Glutamatergic neuron (in vitro differentiated cells): ENCODE measurements at regions not wholly inside any gene's neighbourhood (a gene's known extent, or its start where the extent isn't known, plus 50 kb on each side); places are given as distances from the start of the nearest gene placed in this dataset.

ENCODE experiments used
- DNase-seq: peaks from one replicate; pipeline ENCODE4 v3.0.0; 2022
- H3K27ac Mint-ChIP-seq: one replicate; pipeline ENCODE4 v1.8.0; 2020; ENCODE audit warnings: mild to moderate bottlenecking, mixed read lengths, inconsistent platforms; ENCODE audit not compliant: unreplicated experiment
- H3K27me3 Mint-ChIP-seq: one replicate; pipeline ENCODE4 v1.8.0; 2020; ENCODE audit warnings: mild to moderate bottlenecking, moderate library complexity, mixed read lengths, inconsistent platforms; ENCODE audit not compliant: unreplicated experiment
- H3K36me3 Mint-ChIP-seq: one replicate; pipeline ENCODE4 v1.8.0; 2020; ENCODE audit warnings: mild to moderate bottlenecking, mixed read lengths, inconsistent platforms; ENCODE audit not compliant: unreplicated experiment
- H3K4me1 Mint-ChIP-seq: one replicate; pipeline ENCODE4 v1.8.0; 2020; ENCODE audit warnings: mild to moderate bottlenecking, low read depth, mixed read lengths, inconsistent platforms; ENCODE audit not compliant: unreplicated experiment
- H3K4me3 Mint-ChIP-seq: one replicate; pipeline ENCODE4 v1.8.0; 2020; ENCODE audit warnings: mild to moderate bottlenecking, mixed read lengths, inconsistent platforms; ENCODE audit not compliant: unreplicated experiment
- H3K9me3 Mint-ChIP-seq: one replicate; pipeline ENCODE4 v1.8.0; 2020; ENCODE audit warnings: mild to moderate bottlenecking, moderate library complexity, mixed read lengths, inconsistent platforms; ENCODE audit not compliant: unreplicated experiment
- TF ChIP-seq, protein P1 (sequence below): fragments of 200-600 bp; sonication (generic); IDR thresholded peaks from one replicate; pipeline ENCODE4 v1.5.0; 2021; ENCODE audit not compliant: partially characterized antibody, unreplicated experiment

DNA sequence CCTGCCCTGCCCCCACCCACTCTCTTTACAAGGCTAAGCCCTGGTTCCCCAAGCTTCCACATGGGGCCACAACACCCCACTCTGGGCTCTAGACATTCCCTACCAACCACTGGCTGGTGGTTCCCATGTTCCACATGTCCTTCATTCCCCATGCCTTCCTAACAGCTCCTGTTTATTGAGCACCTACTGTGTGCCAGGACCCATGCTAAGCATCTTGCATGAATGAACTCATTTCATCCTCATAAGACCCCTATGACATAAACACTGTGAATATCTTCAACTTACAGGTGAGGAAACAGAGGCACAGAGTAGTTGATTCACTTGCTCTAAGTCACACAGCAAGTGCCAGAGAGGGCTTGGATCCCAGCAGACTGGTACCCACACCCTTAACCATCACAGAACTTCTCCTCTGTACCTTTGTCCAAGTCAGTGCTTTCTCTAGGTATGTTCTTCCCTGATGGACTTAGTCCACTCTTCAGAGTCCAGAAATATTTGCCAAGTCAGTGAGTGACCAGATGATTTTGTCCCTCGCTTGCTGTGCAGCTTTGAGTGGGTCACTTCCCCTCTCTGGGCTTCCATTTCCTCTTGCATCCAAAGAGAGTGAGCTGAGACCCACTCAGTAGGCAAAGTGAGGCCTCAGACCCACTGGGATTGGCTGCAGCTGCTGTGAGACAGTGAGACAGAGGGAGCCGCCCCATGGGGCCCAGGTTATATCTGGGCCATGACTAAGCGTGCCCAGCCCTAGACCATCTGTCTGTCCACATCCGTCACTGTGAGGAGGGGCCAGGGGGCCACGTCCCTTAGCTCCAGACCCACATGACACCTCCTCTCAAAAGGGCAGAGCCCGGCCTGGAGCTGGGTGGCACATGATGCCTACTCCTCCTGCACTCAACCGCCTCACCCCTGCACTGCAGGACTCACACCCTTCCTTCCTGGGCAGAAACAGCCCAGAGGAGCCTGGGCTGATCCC lies 132.4 kb downstream of the MN1 start:
- H3K27me3 Mint-ChIP-seq = peaks cover 2% of the 10 kb centered on the region
- peak overlapping the region; percentile 81 for H3K27ac Mint-ChIP-seq
- peak; percentile 81 for DNase-seq
- peaks cover 8% of the 10 kb centered on the region for H3K36me3 Mint-ChIP-seq
- H3K4me1 Mint-ChIP-seq = peaks cover 13% of the 10 kb centered on the region
- H3K9me3 Mint-ChIP-seq = peaks cover 12% of the 10 kb centered on the region
- TF ChIP-seq, protein P1, sequence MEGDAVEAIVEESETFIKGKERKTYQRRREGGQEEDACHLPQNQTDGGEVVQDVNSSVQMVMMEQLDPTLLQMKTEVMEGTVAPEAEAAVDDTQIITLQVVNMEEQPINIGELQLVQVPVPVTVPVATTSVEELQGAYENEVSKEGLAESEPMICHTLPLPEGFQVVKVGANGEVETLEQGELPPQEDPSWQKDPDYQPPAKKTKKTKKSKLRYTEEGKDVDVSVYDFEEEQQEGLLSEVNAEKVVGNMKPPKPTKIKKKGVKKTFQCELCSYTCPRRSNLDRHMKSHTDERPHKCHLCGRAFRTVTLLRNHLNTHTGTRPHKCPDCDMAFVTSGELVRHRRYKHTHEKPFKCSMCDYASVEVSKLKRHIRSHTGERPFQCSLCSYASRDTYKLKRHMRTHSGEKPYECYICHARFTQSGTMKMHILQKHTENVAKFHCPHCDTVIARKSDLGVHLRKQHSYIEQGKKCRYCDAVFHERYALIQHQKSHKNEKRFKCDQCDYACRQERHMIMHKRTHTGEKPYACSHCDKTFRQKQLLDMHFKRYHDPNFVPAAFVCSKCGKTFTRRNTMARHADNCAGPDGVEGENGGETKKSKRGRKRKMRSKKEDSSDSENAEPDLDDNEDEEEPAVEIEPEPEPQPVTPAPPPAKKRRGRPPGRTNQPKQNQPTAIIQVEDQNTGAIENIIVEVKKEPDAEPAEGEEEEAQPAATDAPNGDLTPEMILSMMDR = no peak
- no peak overlapping the region for H3K4me3 Mint-ChIP-seq

DNA sequence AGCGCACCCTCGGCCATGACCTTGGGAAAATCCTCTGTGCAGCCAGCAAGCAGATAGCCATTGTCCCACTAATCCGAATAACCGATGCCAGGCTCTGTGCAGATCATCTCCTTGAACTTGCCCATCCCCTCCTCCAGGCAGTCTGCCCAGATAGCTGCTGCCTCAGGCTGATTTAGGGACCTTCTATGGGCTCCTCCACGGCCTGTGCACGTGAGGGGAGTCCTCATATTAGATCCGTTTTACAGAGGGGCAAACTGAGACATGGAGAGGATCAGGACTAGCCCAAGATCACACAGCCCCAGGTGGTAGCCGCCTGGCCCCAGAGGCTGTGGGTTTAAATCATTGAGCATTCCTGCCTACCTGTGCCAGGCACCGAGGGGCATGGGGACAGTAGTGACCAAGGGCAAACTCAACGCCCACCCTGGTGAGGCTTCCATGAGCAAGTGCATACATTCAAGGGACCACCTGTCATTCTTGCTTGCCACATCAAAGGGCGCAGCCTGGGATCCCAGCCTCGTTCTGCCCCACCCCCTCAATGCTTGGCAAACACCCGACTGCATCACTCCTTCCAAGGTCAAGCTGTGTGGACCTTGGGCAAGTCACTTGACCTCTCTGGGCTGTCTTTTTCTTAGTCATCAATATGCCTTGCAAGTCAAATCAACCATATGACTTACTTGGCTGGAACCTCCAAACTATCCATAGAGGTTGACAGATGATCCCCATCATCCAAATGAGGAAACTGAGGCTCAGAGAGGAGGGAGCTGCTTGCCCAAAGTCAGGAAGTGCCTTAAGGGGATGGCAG lies 131.6 kb downstream of the MN1 start:
- Mint-ChIP-seq H3K9me3 (peaks cover 12% of the 10 kb centered on the region), H3K27me3 (peaks cover 4% of the 10 kb centered on the region), H3K4me3 (no peak overlapping the region), H3K27ac (peak overlapping the region; percentile 81), H3K36me3 (peaks cover 8% of the 10 kb centered on the region), H3K4me1 (peaks cover 19% of the 10 kb centered on the region)
- TF ChIP-seq, protein P1 = no peak
- no peak for DNase-seq

DNA sequence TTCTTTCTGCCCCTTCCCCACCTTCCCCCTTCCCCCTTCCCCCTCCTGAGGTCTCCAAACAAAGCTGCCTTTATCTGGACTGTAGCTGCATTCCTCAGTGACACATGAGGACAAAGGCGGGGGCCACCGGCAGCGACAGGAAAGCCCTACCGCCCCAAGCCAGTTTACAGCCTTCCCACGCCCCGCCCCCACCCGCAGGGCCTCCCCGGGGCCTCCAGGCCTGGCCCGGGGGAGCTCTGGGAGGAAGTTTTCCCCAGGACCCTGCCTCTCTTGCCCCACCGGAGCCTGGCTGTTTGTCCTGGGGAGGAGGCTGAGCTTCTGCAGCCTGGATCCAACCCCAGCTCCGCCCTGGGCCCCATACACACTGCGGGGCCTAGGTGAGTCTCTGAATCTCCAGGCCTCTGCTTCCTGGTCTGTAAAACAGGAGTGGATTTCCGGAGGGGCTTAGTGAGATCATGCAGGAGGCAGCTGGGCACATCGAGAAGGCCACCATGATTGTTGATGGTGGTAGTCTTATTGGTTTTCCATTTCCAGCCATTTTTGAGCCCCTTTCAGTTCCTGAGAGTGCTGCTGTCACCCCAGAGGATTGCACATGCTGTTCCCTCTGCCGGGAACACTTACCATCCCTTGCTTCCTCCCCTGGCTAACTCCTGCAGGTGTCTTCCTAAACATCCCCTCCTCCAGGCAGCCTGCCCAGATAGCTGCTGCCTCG lies 130.7 kb downstream of the MN1 start:
- H3K4me1 Mint-ChIP-seq = peaks cover 19% of the 10 kb centered on the region
- no peak overlapping the region for H3K4me3 Mint-ChIP-seq
- TF ChIP-seq, protein P1 = no peak
- peak overlapping the region; percentile 66 for H3K27ac Mint-ChIP-seq
- H3K9me3 Mint-ChIP-seq = peaks cover 13% of the 10 kb centered on the region
- peaks cover 8% of the 10 kb centered on the region for H3K36me3 Mint-ChIP-seq
- peak; percentile 35 for DNase-seq
- peaks cover 4% of the 10 kb centered on the region for H3K27me3 Mint-ChIP-seq

DNA sequence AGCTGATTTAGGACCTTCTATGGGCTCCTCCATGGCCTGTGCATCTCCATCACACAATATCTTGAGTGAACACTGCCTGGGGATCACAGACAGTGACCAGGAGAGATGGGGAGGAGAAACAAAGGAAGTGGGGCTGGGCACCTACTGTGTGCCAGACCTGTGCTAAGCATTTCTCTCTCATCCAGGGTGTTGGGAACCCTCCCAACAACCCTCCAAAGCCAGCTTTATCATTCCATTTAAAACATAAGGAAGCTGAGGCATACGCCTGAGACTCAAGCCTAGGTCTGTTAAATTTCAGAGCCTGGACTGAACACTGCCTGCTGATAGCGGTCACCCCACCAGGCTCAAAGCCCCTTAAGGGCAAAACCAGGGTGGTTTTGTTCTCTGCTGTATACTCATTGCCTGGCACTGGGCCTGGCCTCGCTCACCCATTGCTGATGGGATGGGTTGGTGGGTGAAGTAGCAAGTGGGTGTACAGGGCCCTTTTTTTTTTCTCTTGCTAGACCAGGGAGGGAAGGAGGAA lies 130.1 kb downstream of the MN1 start:
- Mint-ChIP-seq H3K36me3 (peaks cover 6% of the 10 kb centered on the region), H3K4me1 (peaks cover 19% of the 10 kb centered on the region), H3K9me3 (peaks cover 14% of the 10 kb centered on the region), H3K4me3 (no peak overlapping the region), H3K27ac (peak overlapping the region; percentile 66), H3K27me3 (peaks cover 4% of the 10 kb centered on the region)
- TF ChIP-seq, protein P1 = no peak
- DNase-seq = no peak
